ENCODE measurements at regions not wholly inside any gene's neighbourhood (a gene's known extent, or its start where the extent isn't known, plus 50 kb on each side); places are given as distances from the start of the nearest gene placed in this dataset.

DNA sequence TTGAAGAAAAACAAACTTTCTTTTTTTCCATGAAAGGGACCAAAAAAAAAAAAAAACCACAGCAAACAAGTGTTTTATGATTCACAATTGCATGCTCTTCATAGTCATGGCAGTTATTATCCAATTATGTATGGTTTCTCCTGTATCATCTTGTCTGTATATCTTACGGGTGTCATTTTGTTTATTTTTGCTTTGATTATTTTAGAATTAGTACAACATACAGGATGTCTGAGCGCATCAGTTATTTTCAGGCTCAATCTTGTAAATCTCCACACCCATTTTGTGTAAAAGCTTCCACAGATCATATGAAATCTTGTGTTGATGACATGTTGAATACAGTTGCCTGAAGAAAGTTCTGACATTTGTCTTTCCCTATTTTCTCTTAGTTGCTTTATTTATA is 280.3 kb downstream of the KLF5 start:
- Mint-ChIP-seq H3K9me3 (ENCODE audit: low read depth) (no peaks in the 10 kb centered on the region), H3K4me3 (ENCODE audit: unreplicated experiment) (no peak overlapping the region), H3K36me3 (ENCODE audit: low read depth) (no peaks in the 10 kb centered on the region), H3K27ac (ENCODE audit: unreplicated experiment) (peak overlapping the region; percentile 4), H3K4me1 (ENCODE audit: low read depth) (peaks cover 45% of the 10 kb centered on the region), H3K27me3 (ENCODE audit: low read depth) (no peaks in the 10 kb centered on the region)
- TF ChIP-seq, protein P1, sequence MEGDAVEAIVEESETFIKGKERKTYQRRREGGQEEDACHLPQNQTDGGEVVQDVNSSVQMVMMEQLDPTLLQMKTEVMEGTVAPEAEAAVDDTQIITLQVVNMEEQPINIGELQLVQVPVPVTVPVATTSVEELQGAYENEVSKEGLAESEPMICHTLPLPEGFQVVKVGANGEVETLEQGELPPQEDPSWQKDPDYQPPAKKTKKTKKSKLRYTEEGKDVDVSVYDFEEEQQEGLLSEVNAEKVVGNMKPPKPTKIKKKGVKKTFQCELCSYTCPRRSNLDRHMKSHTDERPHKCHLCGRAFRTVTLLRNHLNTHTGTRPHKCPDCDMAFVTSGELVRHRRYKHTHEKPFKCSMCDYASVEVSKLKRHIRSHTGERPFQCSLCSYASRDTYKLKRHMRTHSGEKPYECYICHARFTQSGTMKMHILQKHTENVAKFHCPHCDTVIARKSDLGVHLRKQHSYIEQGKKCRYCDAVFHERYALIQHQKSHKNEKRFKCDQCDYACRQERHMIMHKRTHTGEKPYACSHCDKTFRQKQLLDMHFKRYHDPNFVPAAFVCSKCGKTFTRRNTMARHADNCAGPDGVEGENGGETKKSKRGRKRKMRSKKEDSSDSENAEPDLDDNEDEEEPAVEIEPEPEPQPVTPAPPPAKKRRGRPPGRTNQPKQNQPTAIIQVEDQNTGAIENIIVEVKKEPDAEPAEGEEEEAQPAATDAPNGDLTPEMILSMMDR (IDR thresholded peaks at IDR 0.05), result no peak
- no peak for DNase-seq (ENCODE audit: low spot score)

DNA sequence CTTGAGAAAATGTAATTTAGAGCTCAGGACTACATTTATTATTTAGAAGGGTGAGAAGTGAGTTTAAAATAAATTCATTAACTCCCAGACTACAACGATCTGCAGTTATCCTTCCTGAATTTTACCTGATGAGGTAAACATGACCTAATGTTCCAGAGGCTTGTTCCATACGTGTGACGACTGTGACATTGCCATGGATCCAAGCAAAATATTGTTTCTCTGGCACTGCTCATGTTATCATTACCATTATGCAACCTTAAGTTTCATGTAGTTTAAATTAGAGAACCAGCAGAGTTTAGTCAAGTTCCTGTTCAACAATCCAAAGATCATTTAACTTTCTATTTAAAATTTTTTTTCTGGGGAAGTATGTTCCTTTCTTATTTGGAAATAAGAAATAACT is 279.6 kb downstream of the KLF5 start:
- H3K27me3 Mint-ChIP-seq (ENCODE audit: low read depth), result no peaks in the 10 kb centered on the region
- H3K36me3 Mint-ChIP-seq (ENCODE audit: low read depth), result no peaks in the 10 kb centered on the region
- no peak for DNase-seq (ENCODE audit: low spot score)
- H3K4me3 Mint-ChIP-seq (ENCODE audit: unreplicated experiment), result no peak overlapping the region
- TF ChIP-seq, protein P1 (IDR thresholded peaks at IDR 0.05), result no peak
- peak overlapping the region; percentile 1 for H3K27ac Mint-ChIP-seq (ENCODE audit: unreplicated experiment)
- no peaks in the 10 kb centered on the region for H3K9me3 Mint-ChIP-seq (ENCODE audit: low read depth)
- H3K4me1 Mint-ChIP-seq (ENCODE audit: low read depth), result peaks cover 45% of the 10 kb centered on the region

DNA sequence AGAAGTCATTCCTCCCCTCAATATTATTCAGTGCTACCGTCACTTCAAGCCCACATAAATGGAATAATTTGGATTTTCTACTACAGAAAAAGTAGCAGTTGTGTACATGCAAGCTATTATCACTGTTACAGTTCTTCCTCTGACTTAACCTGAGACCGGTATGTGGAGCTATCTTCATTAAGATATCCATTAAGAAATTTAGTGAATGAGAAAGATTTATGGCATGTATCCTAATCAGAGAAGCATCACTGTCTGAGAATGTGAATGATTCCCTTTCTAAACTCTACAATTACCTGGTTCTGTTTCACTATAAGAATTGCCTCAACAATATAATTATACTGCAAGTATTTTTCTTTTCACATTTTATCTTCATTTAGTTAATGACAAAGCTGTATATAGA is 278.7 kb downstream of the KLF5 start:
- DNase-seq (ENCODE audit: low spot score), result no peak
- Mint-ChIP-seq H3K4me1 (ENCODE audit: low read depth) (peaks cover 45% of the 10 kb centered on the region), H3K4me3 (ENCODE audit: unreplicated experiment) (no peak overlapping the region), H3K27ac (ENCODE audit: unreplicated experiment) (no peak overlapping the region), H3K27me3 (ENCODE audit: low read depth) (no peaks in the 10 kb centered on the region), H3K36me3 (ENCODE audit: low read depth) (no peaks in the 10 kb centered on the region), H3K9me3 (ENCODE audit: low read depth) (no peaks in the 10 kb centered on the region)
- TF ChIP-seq, protein P1 (IDR thresholded peaks at IDR 0.05), result no peak

DNA sequence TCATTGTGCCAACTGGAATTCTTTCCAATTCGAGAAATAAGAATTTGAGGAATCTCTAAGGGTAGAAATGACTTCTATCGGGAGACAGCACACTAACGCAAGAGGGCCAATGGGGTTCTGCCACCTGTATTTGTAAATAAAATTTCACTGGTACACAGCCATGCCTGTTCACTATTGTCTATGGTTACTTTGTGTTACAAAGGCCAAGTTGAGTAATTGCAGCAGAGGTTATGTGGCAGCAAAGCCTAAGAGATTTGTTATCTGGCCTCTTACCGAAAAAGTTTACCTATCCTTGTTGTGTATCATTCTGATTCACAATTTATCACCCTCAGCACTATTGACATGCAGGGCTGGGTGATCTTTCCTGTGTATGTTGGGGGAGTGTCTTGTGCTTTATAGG is 278.0 kb downstream of the KLF5 start:
- Mint-ChIP-seq H3K9me3 (ENCODE audit: low read depth) (no peaks in the 10 kb centered on the region), H3K4me3 (ENCODE audit: unreplicated experiment) (no peak overlapping the region), H3K27ac (ENCODE audit: unreplicated experiment) (no peak overlapping the region), H3K27me3 (ENCODE audit: low read depth) (no peaks in the 10 kb centered on the region), H3K4me1 (ENCODE audit: low read depth) (peaks cover 40% of the 10 kb centered on the region), H3K36me3 (ENCODE audit: low read depth) (no peaks in the 10 kb centered on the region)
- no peak for DNase-seq (ENCODE audit: low spot score)
- TF ChIP-seq, protein P1 (IDR thresholded peaks at IDR 0.05), result no peak

DNA sequence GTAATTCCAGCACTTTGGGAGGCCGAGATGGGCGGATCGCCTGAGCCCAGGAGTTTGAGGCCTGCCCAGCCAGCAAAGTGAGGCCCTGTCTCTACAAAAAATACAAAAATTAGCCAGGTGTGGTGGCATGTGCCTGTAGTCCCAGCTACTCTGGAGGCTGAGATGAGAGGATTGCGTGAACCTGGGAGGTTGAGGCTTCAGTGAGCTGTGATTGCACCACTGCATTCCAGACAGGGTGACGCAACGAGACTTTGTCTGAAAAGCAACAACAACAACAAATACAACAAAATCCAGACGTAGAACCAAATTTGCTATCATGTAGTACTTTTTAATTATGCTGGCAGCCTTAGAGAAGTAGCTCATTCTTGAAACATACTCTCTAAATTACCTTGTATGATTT is 277.1 kb downstream of the KLF5 start:
- Mint-ChIP-seq H3K27ac (ENCODE audit: unreplicated experiment) (no peak overlapping the region), H3K4me1 (ENCODE audit: low read depth) (peaks cover 38% of the 10 kb centered on the region), H3K36me3 (ENCODE audit: low read depth) (no peaks in the 10 kb centered on the region), H3K27me3 (ENCODE audit: low read depth) (no peaks in the 10 kb centered on the region), H3K9me3 (ENCODE audit: low read depth) (no peaks in the 10 kb centered on the region), H3K4me3 (ENCODE audit: unreplicated experiment) (no peak overlapping the region)
- TF ChIP-seq, protein P1 (IDR thresholded peaks at IDR 0.05), result no peak
- no peak for DNase-seq (ENCODE audit: low spot score)

Measured in chondrocyte (in vitro differentiated cells).